Astrocyte of the cerebellum (primary cell): ENCODE measurements at regions not wholly inside any gene's neighbourhood (a gene's known extent, or its start where the extent isn't known, plus 50 kb on each side); places are given as distances from the start of the nearest gene placed in this dataset.
"Not testable (repeated sequence)": the region's sequence is repeated elsewhere in the genome, so short reads cannot be mapped to it uniquely, and the experiment has no call there.

Experiments
- DNase-seq: peaks from one replicate; pipeline ENCODE4 v3.0.0-alpha.2; 2011; ENCODE audit warnings: low read depth
- H3K4me3 ChIP-seq: 2 replicates; pipeline ENCODE4 v1.5.1; 2011; ENCODE audit warnings: mild to moderate bottlenecking, low read depth, low read length, moderate library complexity
- CTCF ChIP-seq: IDR thresholded peaks from 2 replicates; pipeline ENCODE4 v1.5.1; 2012; ENCODE audit warnings: low read length, low read depth, moderate library complexity, mild to moderate bottlenecking; ENCODE audit errors: missing control alignments
- in situ Hi-C: cut with HindIII; loops from 2 replicates; pipeline ENCODE4 v1.10.0; 2017; ENCODE audit warnings: low sequenced_read_pairs

- in situ Hi-C loops: no loop called here
- TF ChIP-seq CTCF: no peak
- no peak overlapping the region for H3K4me3 ChIP-seq
- DNase-seq: no peak
Measured at GRCh38 chr4:19486400-19486799, 765.3 kb upstream of the SLIT2 start.

- in situ Hi-C loops: no loop called here
- H3K4me3 ChIP-seq: no peak overlapping the region
- DNase-seq: peak; percentile 4
- TF ChIP-seq CTCF: no peak
Measured at GRCh38 chr4:19478791-19479190, 772.9 kb upstream of the SLIT2 start.

GRCh38 chr4:19473569-19473968, 778.1 kb upstream of the SLIT2 start:
- no peak for TF ChIP-seq CTCF
- no peak for DNase-seq
- H3K4me3 ChIP-seq: no peak overlapping the region
- in situ Hi-C loops: no loop called here

- no peak overlapping the region for H3K4me3 ChIP-seq
- in situ Hi-C loops: no loop called here
- DNase-seq: no peak
- TF ChIP-seq CTCF: no peak
Measured at GRCh38 chr4:19472666-19473065, 779.0 kb upstream of the SLIT2 start.

GRCh38 chr4:19470001-19470400, 781.7 kb upstream of the SLIT2 start:
- DNase-seq, H3K4me3 ChIP-seq, in situ Hi-C loops: not testable (repeated sequence)

GRCh38 chr4:19462117-19462516, 789.6 kb upstream of the SLIT2 start:
- H3K4me3 ChIP-seq: no peak overlapping the region
- DNase-seq: no peak
- in situ Hi-C loops: no loop called here
- no peak for TF ChIP-seq CTCF

- in situ Hi-C loops: no loop called here
- no peak for DNase-seq
- H3K4me3 ChIP-seq: no peak overlapping the region
- no peak for TF ChIP-seq CTCF
Measured at GRCh38 chr4:19455850-19456602, 795.7 kb upstream of the SLIT2 start.
